Smooth muscle cell (in vitro differentiated cells): ENCODE measurements at regions not wholly inside any gene's neighbourhood (a gene's known extent, or its start where the extent isn't known, plus 50 kb on each side); places are given as distances from the start of the nearest gene placed in this dataset.

Experiments used
- DNase-seq: peaks from one replicate; lab custom pipeline; 2025; ENCODE audit not compliant: unreplicated experiment; lab: John Stamatoyannopoulos, UW
- H2AFZ ChIP-seq: fragments of 200-600 bp; sonication (generic); 2 replicates; pipeline ENCODE4 v1.6.0; 2016; ENCODE audit warnings: antibody characterized with exemption, low read depth, mild to moderate bottlenecking
- H3F3A ChIP-seq: fragments of 200-600 bp; sonication (generic); 2 replicates; pipeline ENCODE4 v1.6.0; 2017; ENCODE audit warnings: antibody characterized with exemption, low read depth
- H3K27ac ChIP-seq: fragments of 200-600 bp; sonication (generic); 2 replicates; pipeline ENCODE4 v1.5.1; 2016; ENCODE audit warnings: low read depth, mild to moderate bottlenecking
- H3K27me3 ChIP-seq: fragments of 200-600 bp; sonication (generic); 2 replicates; pipeline ENCODE4 v1.6.1; 2016; ENCODE audit warnings: low read depth, mild to moderate bottlenecking
- H3K36me3 ChIP-seq: fragments of 200-600 bp; sonication (generic); 2 replicates; pipeline ENCODE4 v1.5.1; 2016; ENCODE audit warnings: low read depth
- H3K4me1 ChIP-seq: fragments of 200-600 bp; sonication (generic); 2 replicates; pipeline ENCODE4 v1.5.1; 2016; ENCODE audit warnings: low read depth
- H3K4me2 ChIP-seq: fragments of 200-600 bp; sonication (generic); 2 replicates; pipeline ENCODE4 v1.6.0; 2016; ENCODE audit warnings: mild to moderate bottlenecking
- H3K4me3 ChIP-seq: fragments of 200-600 bp; sonication (generic); 2 replicates; pipeline ENCODE4 v1.5.1; 2016; ENCODE audit warnings: mild to moderate bottlenecking
- H3K79me2 ChIP-seq: fragments of 200-600 bp; sonication (generic); 2 replicates; pipeline ENCODE4 v1.6.0; 2016; ENCODE audit warnings: low read depth, mild to moderate bottlenecking
- H3K9ac ChIP-seq: fragments of 200-600 bp; sonication (generic); 2 replicates; pipeline ENCODE4 v1.6.0; 2016; ENCODE audit warnings: low read depth
- H3K9me3 ChIP-seq: fragments of 200-600 bp; sonication (generic); replicated peaks from 2 replicates; pipeline ENCODE4 v1.5.1; 2016; ENCODE audit warnings: low read depth
- H4K20me1 ChIP-seq: fragments of 200-600 bp; sonication (generic); 2 replicates; pipeline ENCODE4 v1.6.0; 2016; ENCODE audit warnings: low read depth
- CTCF ChIP-seq: fragments of 200-600 bp; sonication (generic); IDR thresholded peaks from 2 replicates; pipeline ENCODE4 v1.5.1; 2017; ENCODE audit warnings: borderline replicate concordance, mild to moderate bottlenecking, antibody characterized with exemption; ENCODE audit not compliant: insufficient read depth, poor library complexity, severe bottlenecking
- WGBS: methylation state at CpG from one replicate; pipeline ENCODE4 v1.1.7; 2016; ENCODE audit warnings: low lambda C conversion rate; 5-methylcytosine and 5-hydroxymethylcytosine counted together

- no peak overlapping the region for H3K4me2 ChIP-seq
- WGBS = 59% methylated on average over 6 of the region's 6 CpGs
- TF ChIP-seq CTCF = no peak
- H3K4me3 ChIP-seq = no peak overlapping the region
- no peak overlapping the region for H3K9ac ChIP-seq
- no peaks in the 10 kb centered on the region for H3K36me3 ChIP-seq
- H3K79me2 ChIP-seq = no peaks in the 10 kb centered on the region
- H2AFZ ChIP-seq = no peak overlapping the region
- no peaks in the 10 kb centered on the region for H3F3A ChIP-seq
- H3K9me3 ChIP-seq = no peaks in the 10 kb centered on the region
- H3K27ac ChIP-seq = no peak overlapping the region
- H3K27me3 ChIP-seq = peaks cover 55% of the 10 kb centered on the region
- DNase-seq = no peak
- no peaks in the 10 kb centered on the region for H4K20me1 ChIP-seq
- no peaks in the 10 kb centered on the region for H3K4me1 ChIP-seq
Measured at GRCh38 chr16:5616841-5617240, 519.2 kb upstream of the EEF2KMT start.

- WGBS = 18% methylated on average over 22 of the region's 25 CpGs
- DNase-seq = peak; percentile 2
- peak; percentile 73 for TF ChIP-seq CTCF
- no peak overlapping the region for H3K9ac ChIP-seq
- no peak overlapping the region for H3K4me3 ChIP-seq
- no peaks in the 10 kb centered on the region for H3F3A ChIP-seq
- no peaks in the 10 kb centered on the region for H3K36me3 ChIP-seq
- H3K27ac ChIP-seq = no peak overlapping the region
- no peaks in the 10 kb centered on the region for H3K79me2 ChIP-seq
- peaks cover 55% of the 10 kb centered on the region for H3K27me3 ChIP-seq
- H2AFZ ChIP-seq = no peak overlapping the region
- no peaks in the 10 kb centered on the region for H4K20me1 ChIP-seq
- H3K9me3 ChIP-seq = no peaks in the 10 kb centered on the region
- H3K4me2 ChIP-seq = no peak overlapping the region
- no peaks in the 10 kb centered on the region for H3K4me1 ChIP-seq
Measured at GRCh38 chr16:5615868-5616642, 518.5 kb upstream of the EEF2KMT start.

GRCh38 chr16:5607169-5607568, 509.6 kb upstream of the EEF2KMT start:
- Histone ChIP-seq H3K79me2 (no peaks in the 10 kb centered on the region), H2AFZ (no peak overlapping the region), H3K9me3 (no peaks in the 10 kb centered on the region), H3K27ac (no peak overlapping the region), H3K9ac (no peak overlapping the region), H3F3A (no peaks in the 10 kb centered on the region), H3K36me3 (no peaks in the 10 kb centered on the region), H3K4me3 (no peak overlapping the region), H4K20me1 (no peaks in the 10 kb centered on the region), H3K4me1 (no peaks in the 10 kb centered on the region), H3K27me3 (peaks cover 30% of the 10 kb centered on the region), H3K4me2 (no peak overlapping the region)
- no peak for TF ChIP-seq CTCF
- no peak for DNase-seq
- WGBS = 36% methylated on average over 12 of the region's 12 CpGs

GRCh38 chr16:5605404-5605803, 507.8 kb upstream of the EEF2KMT start:
- Histone ChIP-seq H3K4me2 (no peak overlapping the region), H3K9me3 (no peaks in the 10 kb centered on the region), H3F3A (no peaks in the 10 kb centered on the region), H4K20me1 (no peaks in the 10 kb centered on the region), H3K27ac (no peak overlapping the region), H3K36me3 (no peaks in the 10 kb centered on the region), H3K9ac (no peak overlapping the region), H3K27me3 (peaks cover 30% of the 10 kb centered on the region), H3K4me1 (no peaks in the 10 kb centered on the region), H2AFZ (no peak overlapping the region), H3K4me3 (no peak overlapping the region), H3K79me2 (no peaks in the 10 kb centered on the region)
- no peak for TF ChIP-seq CTCF
- no peak for DNase-seq
